DOHH2 (cell line): ENCODE measurements at regions not wholly inside any gene's neighbourhood (a gene's known extent, or its start where the extent isn't known, plus 50 kb on each side); places are given as distances from the start of the nearest gene placed in this dataset.

Source experiments
- CTCF ChIP-seq: fragments of 200-600 bp; sonication (generic); IDR thresholded peaks from one replicate; pipeline ENCODE4 v1.5.1; 2014; ENCODE audit warnings: antibody characterized with exemption, mild to moderate bottlenecking, low read depth, low read length; ENCODE audit not compliant: poor library complexity, severe bottlenecking
- EZH2phosphoT487 ChIP-seq: fragments of 200-600 bp; sonication (generic); IDR thresholded peaks from 2 replicates; pipeline ENCODE4 v1.6.1; 2017; ENCODE audit warnings: borderline replicate concordance, mild to moderate bottlenecking, antibody characterized with exemption, low read length, moderate library complexity, mixed read lengths

- TF ChIP-seq CTCF, result no peak
- no peak for TF ChIP-seq EZH2phosphoT487
These were observed 1712.4 kb upstream of the TENM3 start for GRCh38 chr4:180530787-180531186.
